ENCODE measurements at regions not wholly inside any gene's neighbourhood (a gene's known extent, or its start where the extent isn't known, plus 50 kb on each side); places are given as distances from the start of the nearest gene placed in this dataset.

GRCh38 chr2:106948540-106948939 lies 62.6 kb upstream of the ST6GAL2 start:
- ChIA-PET POLR2A (ENCODE audit: low non-redundant PET) (no interaction called here), CTCF (no interaction called here)
- TF ChIP-seq, protein P1, sequence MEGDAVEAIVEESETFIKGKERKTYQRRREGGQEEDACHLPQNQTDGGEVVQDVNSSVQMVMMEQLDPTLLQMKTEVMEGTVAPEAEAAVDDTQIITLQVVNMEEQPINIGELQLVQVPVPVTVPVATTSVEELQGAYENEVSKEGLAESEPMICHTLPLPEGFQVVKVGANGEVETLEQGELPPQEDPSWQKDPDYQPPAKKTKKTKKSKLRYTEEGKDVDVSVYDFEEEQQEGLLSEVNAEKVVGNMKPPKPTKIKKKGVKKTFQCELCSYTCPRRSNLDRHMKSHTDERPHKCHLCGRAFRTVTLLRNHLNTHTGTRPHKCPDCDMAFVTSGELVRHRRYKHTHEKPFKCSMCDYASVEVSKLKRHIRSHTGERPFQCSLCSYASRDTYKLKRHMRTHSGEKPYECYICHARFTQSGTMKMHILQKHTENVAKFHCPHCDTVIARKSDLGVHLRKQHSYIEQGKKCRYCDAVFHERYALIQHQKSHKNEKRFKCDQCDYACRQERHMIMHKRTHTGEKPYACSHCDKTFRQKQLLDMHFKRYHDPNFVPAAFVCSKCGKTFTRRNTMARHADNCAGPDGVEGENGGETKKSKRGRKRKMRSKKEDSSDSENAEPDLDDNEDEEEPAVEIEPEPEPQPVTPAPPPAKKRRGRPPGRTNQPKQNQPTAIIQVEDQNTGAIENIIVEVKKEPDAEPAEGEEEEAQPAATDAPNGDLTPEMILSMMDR (conservative IDR thresholded peaks at IDR 0.05; ENCODE audit: low read depth, low read length), result no peak
- TF ChIP-seq EZH2 (IDR thresholded peaks at IDR 0.05; ENCODE audit: borderline replicate concordance, low read depth, low read length, poor library complexity, severe bottlenecking), result no peak
- BruUV-seq (replicated peaks), result no TSS peak
- no peak overlapping the region for H3K27ac ChIP-seq (ENCODE audit: low read depth, low read length, poor library complexity, severe bottlenecking)
- no peak for DNase-seq (ENCODE audit: low spot score)
- intact Hi-C loops (cut with micrococcal nuclease; ENCODE audit: unreplicated experiment), result no loop called here
- H3K36me3 ChIP-seq (ENCODE audit: insufficient read depth, low read length, poor library complexity, severe bottlenecking), result no peaks in the 10 kb centered on the region
- no peaks in the 10 kb centered on the region for H3K4me1 ChIP-seq (ENCODE audit: insufficient read depth, low read length, poor library complexity, severe bottlenecking)
- H3K27me3 ChIP-seq (replicated peaks; ENCODE audit: insufficient read depth, low read depth, low read length, poor library complexity), result no peaks in the 10 kb centered on the region
- peaks cover 8% of the 10 kb centered on the region for H3K9me3 ChIP-seq (ENCODE audit: low read depth, low read length, poor library complexity, severe bottlenecking)
- H3K4me3 ChIP-seq (ENCODE audit: low read depth, low read length, poor library complexity, severe bottlenecking), result no peak overlapping the region

DNA sequence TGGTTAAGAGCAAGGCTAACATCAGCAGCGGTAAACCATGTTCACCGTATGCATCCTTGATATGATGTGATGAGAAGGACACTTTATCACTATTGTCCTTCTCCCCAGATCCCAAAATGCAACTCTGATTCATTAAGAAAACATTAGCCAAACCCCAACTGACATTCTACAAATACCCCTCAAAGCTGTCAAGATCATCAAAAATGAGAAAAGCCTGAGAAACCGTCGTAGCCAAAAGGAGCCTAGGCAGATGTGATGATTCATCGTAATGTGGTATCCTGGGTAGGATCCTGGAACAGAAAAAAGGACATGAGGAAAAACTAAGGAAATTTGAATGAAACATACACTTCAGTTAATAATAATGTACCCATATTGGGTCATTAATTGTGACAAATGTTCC lies 67.3 kb upstream of the ST6GAL2 start:
- no TSS peak for BruUV-seq (replicated peaks)
- Histone ChIP-seq H3K9me3 (ENCODE audit: low read depth, low read length, poor library complexity, severe bottlenecking) (no peaks in the 10 kb centered on the region), H3K27me3 (replicated peaks; ENCODE audit: insufficient read depth, low read depth, low read length, poor library complexity) (no peaks in the 10 kb centered on the region), H3K4me3 (ENCODE audit: low read depth, low read length, poor library complexity, severe bottlenecking) (no peak overlapping the region), H3K36me3 (ENCODE audit: insufficient read depth, low read length, poor library complexity, severe bottlenecking) (no peaks in the 10 kb centered on the region), H3K27ac (ENCODE audit: low read depth, low read length, poor library complexity, severe bottlenecking) (no peak overlapping the region), H3K4me1 (ENCODE audit: insufficient read depth, low read length, poor library complexity, severe bottlenecking) (no peaks in the 10 kb centered on the region)
- no peak for TF ChIP-seq EZH2 (IDR thresholded peaks at IDR 0.05; ENCODE audit: borderline replicate concordance, low read depth, low read length, poor library complexity, severe bottlenecking)
- TF ChIP-seq, protein P1 (conservative IDR thresholded peaks at IDR 0.05; ENCODE audit: low read depth, low read length), result no peak
- no peak for DNase-seq (ENCODE audit: low spot score)
- POLR2A ChIA-PET (ENCODE audit: low non-redundant PET), result no interaction called here
- CTCF ChIA-PET, result no interaction called here
- intact Hi-C loops (cut with micrococcal nuclease; ENCODE audit: unreplicated experiment), result no loop called here

- Histone ChIP-seq H3K9me3 (ENCODE audit: low read depth, low read length, poor library complexity, severe bottlenecking) (no peaks in the 10 kb centered on the region), H3K4me3 (ENCODE audit: low read depth, low read length, poor library complexity, severe bottlenecking) (no peak overlapping the region), H3K4me1 (ENCODE audit: insufficient read depth, low read length, poor library complexity, severe bottlenecking) (no peaks in the 10 kb centered on the region), H3K36me3 (ENCODE audit: insufficient read depth, low read length, poor library complexity, severe bottlenecking) (no peaks in the 10 kb centered on the region), H3K27me3 (replicated peaks; ENCODE audit: insufficient read depth, low read depth, low read length, poor library complexity) (no peaks in the 10 kb centered on the region), H3K27ac (ENCODE audit: low read depth, low read length, poor library complexity, severe bottlenecking) (no peak overlapping the region)
- intact Hi-C loops (cut with micrococcal nuclease; ENCODE audit: unreplicated experiment), result no loop called here
- DNase-seq (ENCODE audit: low spot score), result no peak
- POLR2A ChIA-PET (ENCODE audit: low non-redundant PET), result no interaction called here
- CTCF ChIA-PET, result no interaction called here
- TF ChIP-seq, protein P1 (conservative IDR thresholded peaks at IDR 0.05; ENCODE audit: low read depth, low read length), result no peak
- no peak for TF ChIP-seq EZH2 (IDR thresholded peaks at IDR 0.05; ENCODE audit: borderline replicate concordance, low read depth, low read length, poor library complexity, severe bottlenecking)
- no TSS peak for BruUV-seq (replicated peaks)
Observed at GRCh38 chr2:106953779-106954178, 67.8 kb upstream of the ST6GAL2 start.

All from A673 (cell line).